Mesendoderm (in vitro differentiated cells): ENCODE measurements at regions not wholly inside any gene's neighbourhood (a gene's known extent, or its start where the extent isn't known, plus 50 kb on each side); places are given as distances from the start of the nearest gene placed in this dataset.

ENCODE experiments used
- DNase-seq: peaks from one replicate; pipeline ENCODE4 v3.0.0; 2013
- H2AK5ac ChIP-seq: 2 replicates; pipeline ENCODE4 v1.6.1; 2013; ENCODE audit warnings: low read length, inconsistent platforms
- H2BK120ac ChIP-seq: 2 replicates; pipeline ENCODE4 v1.6.1; 2013; ENCODE audit warnings: low read depth, mild to moderate bottlenecking, low read length, moderate library complexity, mixed read lengths
- H2BK15ac ChIP-seq: replicated peaks from 2 replicates; pipeline ENCODE4 v1.6.1; 2013; ENCODE audit warnings: low read depth, mild to moderate bottlenecking, moderate library complexity
- H2BK5ac ChIP-seq: 2 replicates; pipeline ENCODE4 v1.6.1; 2013; ENCODE audit warnings: low read length, inconsistent platforms
- H3K18ac ChIP-seq: 2 replicates; pipeline ENCODE4 v1.6.1; 2013; ENCODE audit warnings: mild to moderate bottlenecking, low read length, mixed read lengths
- H3K23ac ChIP-seq: one replicate; pipeline ENCODE4 v1.6.1; 2013; ENCODE audit warnings: low read length
- H3K27ac ChIP-seq: 2 replicates; pipeline ENCODE4 v1.5.1; 2013; ENCODE audit warnings: low read depth, mild to moderate bottlenecking, inconsistent platforms, low read length, moderate library complexity
- H3K27me3 ChIP-seq: 2 replicates; pipeline ENCODE4 v1.6.1; 2013; ENCODE audit warnings: low read length, control low read depth, mild to moderate bottlenecking, inconsistent platforms; ENCODE audit not compliant: insufficient read depth, poor library complexity
- H3K36me3 ChIP-seq: 2 replicates; pipeline ENCODE4 v1.6.1; 2013; ENCODE audit warnings: low read length, inconsistent platforms; ENCODE audit not compliant: control insufficient read depth, insufficient read depth
- H3K4ac ChIP-seq: one replicate; pipeline ENCODE4 v1.6.1; 2013; ENCODE audit warnings: low read depth, mild to moderate bottlenecking, low read length, moderate library complexity
- H3K4me1 ChIP-seq: 2 replicates; pipeline ENCODE4 v1.6.1; 2013; ENCODE audit warnings: low read depth, low read length, inconsistent platforms; ENCODE audit not compliant: control insufficient read depth
- H3K4me2 ChIP-seq: 2 replicates; pipeline ENCODE4 v1.6.1; 2013; ENCODE audit warnings: low read length
- H3K4me3 ChIP-seq: 2 replicates; pipeline ENCODE4 v1.5.1; 2013; ENCODE audit warnings: mild to moderate bottlenecking, low read length
- H3K56ac ChIP-seq: one replicate; pipeline ENCODE4 v1.6.1; 2013; ENCODE audit warnings: low read length
- H3K79me1 ChIP-seq: 2 replicates; pipeline ENCODE4 v1.6.1; 2013; ENCODE audit warnings: low read length, inconsistent platforms
- H3K79me2 ChIP-seq: 2 replicates; pipeline ENCODE4 v1.6.1; 2013; ENCODE audit warnings: mild to moderate bottlenecking, low read length; ENCODE audit not compliant: control insufficient read depth, insufficient read depth
- H3K9ac ChIP-seq: 2 replicates; pipeline ENCODE4 v1.6.1; 2013; ENCODE audit warnings: low read length, inconsistent platforms
- H4K5ac ChIP-seq: one replicate; pipeline ENCODE4 v1.6.1; 2013; ENCODE audit warnings: low read length
- H4K8ac ChIP-seq: one replicate; pipeline ENCODE4 v1.6.1; 2013; ENCODE audit warnings: low read depth, mild to moderate bottlenecking, control low read depth, low read length, moderate library complexity
- WGBS: extraction: QIAGEN DNeasy Blood & Tissue Kit; methylation state at CpG from one replicate; pipeline ENCODE4 v1.1.7; 2013; ENCODE audit warnings: low lambda C conversion rate, missing lambda C conversion rate; ENCODE audit not compliant: insufficient coverage; ENCODE audit errors: extremely low coverage; 5-methylcytosine and 5-hydroxymethylcytosine counted together

DNA sequence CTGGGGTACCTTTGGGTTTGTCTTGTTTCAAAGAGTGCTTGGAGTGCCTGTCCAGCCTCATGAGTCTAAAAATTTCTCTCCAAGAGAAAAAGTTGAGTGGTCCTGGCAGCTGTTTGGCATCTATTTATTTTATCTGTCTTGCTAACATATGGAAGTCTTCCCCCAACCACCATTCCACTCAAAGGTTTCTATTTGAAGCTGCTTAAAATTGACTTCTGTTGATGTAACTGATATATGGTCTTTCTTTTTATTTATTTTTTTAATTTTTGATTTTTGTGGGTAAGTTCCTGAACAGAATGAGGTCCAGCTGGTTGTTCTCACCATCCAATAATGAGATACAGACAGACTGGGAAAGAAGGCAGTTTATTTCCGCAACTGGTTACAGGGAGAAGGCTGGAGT, 178.7 kb upstream of the SGCD start:
- H3K4me1 ChIP-seq, result peaks cover 2% of the 10 kb centered on the region
- H2BK120ac ChIP-seq, result no peak overlapping the region
- H4K5ac ChIP-seq, result no peak overlapping the region
- no peak overlapping the region for H2BK5ac ChIP-seq
- no peak overlapping the region for H2BK15ac ChIP-seq
- no peak overlapping the region for H3K4ac ChIP-seq
- H3K27me3 ChIP-seq, result no peaks in the 10 kb centered on the region
- no peak overlapping the region for H3K4me3 ChIP-seq
- H3K9ac ChIP-seq, result no peak overlapping the region
- H3K18ac ChIP-seq, result no peak overlapping the region
- no CpG with 5 or more reads among the region's 1 CpG for WGBS
- no peaks in the 10 kb centered on the region for H3K79me2 ChIP-seq
- H3K27ac ChIP-seq, result no peak overlapping the region
- H3K36me3 ChIP-seq, result no peaks in the 10 kb centered on the region
- DNase-seq, result no peak
- no peak overlapping the region for H2AK5ac ChIP-seq
- H3K23ac ChIP-seq, result no peak overlapping the region
- H3K56ac ChIP-seq, result no peak overlapping the region
- H3K4me2 ChIP-seq, result no peak overlapping the region
- no peaks in the 10 kb centered on the region for H3K79me1 ChIP-seq
- H4K8ac ChIP-seq, result no peak overlapping the region

DNA sequence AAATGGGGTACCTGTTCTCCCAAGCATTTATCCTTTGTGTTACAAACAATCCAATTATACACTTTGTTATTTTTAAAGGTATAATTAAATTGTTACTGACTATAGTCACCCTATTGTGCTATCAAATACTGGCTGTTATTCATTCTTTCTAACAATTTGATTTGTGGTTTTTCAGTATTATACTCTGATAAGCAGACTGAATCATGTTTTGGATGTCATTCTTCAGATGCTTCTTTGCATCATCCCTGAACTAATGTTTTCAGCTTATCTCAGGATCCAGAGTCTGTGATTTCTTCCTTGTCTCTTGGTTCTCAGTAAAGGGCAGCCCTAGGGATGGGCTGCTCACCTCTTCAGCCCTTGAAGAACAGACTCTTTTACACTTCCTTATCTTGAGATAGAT, 177.8 kb upstream of the SGCD start:
- no peaks in the 10 kb centered on the region for H3K36me3 ChIP-seq
- H4K8ac ChIP-seq, result no peak overlapping the region
- no peak overlapping the region for H2BK15ac ChIP-seq
- H2BK120ac ChIP-seq, result no peak overlapping the region
- H3K4me2 ChIP-seq, result no peak overlapping the region
- no peaks in the 10 kb centered on the region for H3K79me1 ChIP-seq
- no peak overlapping the region for H2BK5ac ChIP-seq
- no peak overlapping the region for H3K4me3 ChIP-seq
- no peak for DNase-seq
- H3K27me3 ChIP-seq, result no peaks in the 10 kb centered on the region
- no peaks in the 10 kb centered on the region for H3K79me2 ChIP-seq
- H3K56ac ChIP-seq, result no peak overlapping the region
- H4K5ac ChIP-seq, result no peak overlapping the region
- no peak overlapping the region for H3K18ac ChIP-seq
- H3K27ac ChIP-seq, result no peak overlapping the region
- no peak overlapping the region for H3K23ac ChIP-seq
- H3K4me1 ChIP-seq, result peaks cover 2% of the 10 kb centered on the region
- no peak overlapping the region for H3K4ac ChIP-seq
- H2AK5ac ChIP-seq, result no peak overlapping the region
- no peak overlapping the region for H3K9ac ChIP-seq

DNA sequence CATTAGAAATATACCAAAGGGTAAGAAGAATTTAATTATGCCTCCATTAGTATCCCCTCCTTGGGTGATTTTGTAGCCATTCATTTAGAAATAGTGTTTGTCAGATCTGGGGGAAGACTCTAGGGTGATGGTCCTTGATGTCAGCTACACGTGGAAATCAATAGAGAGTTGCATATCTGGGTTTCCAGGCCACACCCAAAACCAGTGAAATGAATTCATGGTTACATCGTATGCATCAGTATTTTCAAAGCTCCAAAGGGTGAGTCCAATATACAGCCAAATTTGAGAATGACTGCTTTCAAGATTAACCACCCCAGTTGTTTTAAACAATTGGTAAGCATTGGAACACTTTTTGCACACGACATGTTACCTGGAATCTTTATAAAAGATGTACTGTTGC, 173.4 kb upstream of the SGCD start:
- H3K56ac ChIP-seq, result no peak overlapping the region
- no peak overlapping the region for H3K4me2 ChIP-seq
- H3K4me3 ChIP-seq, result no peak overlapping the region
- H4K8ac ChIP-seq, result no peak overlapping the region
- no peak for DNase-seq
- no peak overlapping the region for H2BK5ac ChIP-seq
- no peak overlapping the region for H3K23ac ChIP-seq
- no peak overlapping the region for H2AK5ac ChIP-seq
- H3K36me3 ChIP-seq, result no peaks in the 10 kb centered on the region
- no peak overlapping the region for H3K18ac ChIP-seq
- H3K4me1 ChIP-seq, result peaks cover 2% of the 10 kb centered on the region
- H3K4ac ChIP-seq, result no peak overlapping the region
- no peak overlapping the region for H3K27ac ChIP-seq
- no peak overlapping the region for H2BK15ac ChIP-seq
- no peak overlapping the region for H4K5ac ChIP-seq
- no peaks in the 10 kb centered on the region for H3K79me1 ChIP-seq
- no peaks in the 10 kb centered on the region for H3K79me2 ChIP-seq
- H2BK120ac ChIP-seq, result no peak overlapping the region
- no peaks in the 10 kb centered on the region for H3K27me3 ChIP-seq
- WGBS, result no CpG with 5 or more reads among the region's 3 CpGs
- H3K9ac ChIP-seq, result no peak overlapping the region

DNA sequence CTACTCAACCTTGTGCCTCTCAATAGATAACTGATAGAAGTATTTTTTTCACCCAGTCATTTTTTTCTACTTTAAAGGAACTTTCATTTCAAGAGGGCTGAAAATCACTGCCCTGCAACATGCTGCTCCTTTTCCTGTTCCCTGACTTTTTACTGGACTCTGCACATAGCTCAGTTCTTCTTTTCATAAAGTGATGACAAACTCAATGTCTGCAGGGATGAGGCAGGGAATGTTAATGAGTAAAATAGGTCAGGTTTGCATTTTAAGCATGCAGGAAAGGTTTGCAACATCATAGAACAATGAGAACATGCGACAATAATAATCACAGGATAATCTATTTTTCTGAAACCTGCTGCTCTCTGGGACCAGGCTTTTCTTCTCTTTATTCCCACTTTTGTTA, 172.2 kb upstream of the SGCD start:
- no peak overlapping the region for H3K56ac ChIP-seq
- H4K8ac ChIP-seq, result no peak overlapping the region
- no peak overlapping the region for H2BK120ac ChIP-seq
- H3K4me1 ChIP-seq, result peaks cover 2% of the 10 kb centered on the region
- no peak overlapping the region for H3K23ac ChIP-seq
- no peak overlapping the region for H3K9ac ChIP-seq
- H3K27me3 ChIP-seq, result no peaks in the 10 kb centered on the region
- H3K4me2 ChIP-seq, result no peak overlapping the region
- no peak overlapping the region for H2AK5ac ChIP-seq
- no peak overlapping the region for H3K27ac ChIP-seq
- no peak overlapping the region for H2BK15ac ChIP-seq
- H2BK5ac ChIP-seq, result no peak overlapping the region
- H3K79me1 ChIP-seq, result no peaks in the 10 kb centered on the region
- H3K18ac ChIP-seq, result no peak overlapping the region
- no peak for DNase-seq
- H3K4ac ChIP-seq, result no peak overlapping the region
- H3K79me2 ChIP-seq, result no peaks in the 10 kb centered on the region
- no peak overlapping the region for H4K5ac ChIP-seq
- H3K36me3 ChIP-seq, result no peaks in the 10 kb centered on the region
- WGBS, result no CpG with 5 or more reads among the region's 1 CpG
- H3K4me3 ChIP-seq, result no peak overlapping the region

DNA sequence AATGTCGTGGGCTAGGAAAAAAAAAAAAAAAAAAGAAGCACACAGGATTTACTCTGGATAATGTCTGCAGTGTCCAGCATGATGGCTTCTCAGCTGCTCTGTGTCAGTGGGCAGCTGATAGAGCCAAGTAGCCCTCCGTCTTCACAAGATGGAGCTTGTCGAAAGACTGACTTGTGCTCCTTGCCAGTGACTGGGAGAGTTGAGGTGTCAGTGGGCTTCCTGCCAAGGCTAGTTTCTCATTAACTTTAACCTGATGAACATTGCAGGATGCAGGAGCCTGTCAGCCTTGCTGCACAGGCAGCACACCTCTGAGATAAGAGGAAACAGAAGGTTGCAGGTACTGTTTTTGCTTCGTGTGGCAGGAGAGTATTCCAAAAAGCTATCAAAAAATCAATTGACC, 171.4 kb upstream of the SGCD start:
- Histone ChIP-seq H3K4ac (no peak overlapping the region), H3K4me1 (no peaks in the 10 kb centered on the region), H2BK120ac (no peak overlapping the region), H2AK5ac (no peak overlapping the region), H3K36me3 (no peaks in the 10 kb centered on the region), H3K56ac (no peak overlapping the region), H3K4me2 (no peak overlapping the region), H3K23ac (no peak overlapping the region), H3K27me3 (no peaks in the 10 kb centered on the region), H3K79me1 (no peaks in the 10 kb centered on the region), H3K18ac (no peak overlapping the region), H2BK5ac (no peak overlapping the region), H3K27ac (no peak overlapping the region), H2BK15ac (no peak overlapping the region), H3K9ac (no peak overlapping the region), H3K4me3 (no peak overlapping the region), H4K5ac (no peak overlapping the region), H3K79me2 (no peaks in the 10 kb centered on the region), H4K8ac (no peak overlapping the region)
- no peak for DNase-seq
- WGBS, result no CpG with 5 or more reads among the region's 4 CpGs

DNA sequence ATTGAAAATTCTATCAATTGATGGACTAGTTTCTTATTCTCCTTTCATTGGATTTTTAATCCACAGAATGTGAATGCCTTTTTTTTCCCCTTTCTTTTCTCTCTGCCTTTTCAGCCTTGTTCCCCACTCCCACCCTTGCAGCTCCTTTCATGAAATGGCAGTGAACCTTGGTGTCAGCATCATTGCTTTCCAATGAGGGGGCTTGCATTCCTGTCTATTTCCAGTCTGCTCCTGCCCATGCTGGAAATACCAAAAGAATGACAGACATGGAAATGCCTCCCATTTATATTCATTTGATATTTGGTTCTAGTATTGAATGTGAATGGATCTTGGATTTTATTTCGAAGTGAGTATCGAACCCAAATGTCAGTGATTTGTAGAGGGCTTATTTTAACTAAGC, 162.7 kb upstream of the SGCD start:
- no peak overlapping the region for H3K23ac ChIP-seq
- H4K5ac ChIP-seq, result no peak overlapping the region
- H3K27me3 ChIP-seq, result no peaks in the 10 kb centered on the region
- no peaks in the 10 kb centered on the region for H3K4me1 ChIP-seq
- H3K4me2 ChIP-seq, result no peak overlapping the region
- no peak overlapping the region for H3K4me3 ChIP-seq
- H3K4ac ChIP-seq, result no peak overlapping the region
- no peak overlapping the region for H3K9ac ChIP-seq
- H3K79me1 ChIP-seq, result no peaks in the 10 kb centered on the region
- H3K56ac ChIP-seq, result no peak overlapping the region
- H3K18ac ChIP-seq, result no peak overlapping the region
- H2BK120ac ChIP-seq, result no peak overlapping the region
- no CpG with 5 or more reads among the region's 2 CpGs for WGBS
- no peaks in the 10 kb centered on the region for H3K36me3 ChIP-seq
- H2AK5ac ChIP-seq, result no peak overlapping the region
- H2BK5ac ChIP-seq, result no peak overlapping the region
- no peak overlapping the region for H3K27ac ChIP-seq
- no peak for DNase-seq
- H4K8ac ChIP-seq, result no peak overlapping the region
- no peaks in the 10 kb centered on the region for H3K79me2 ChIP-seq
- no peak overlapping the region for H2BK15ac ChIP-seq
